Activated CD8-positive, alpha-beta memory T cell treated with anti-CD3 and anti-CD28 coated beads for 48 hours (primary cell): ENCODE measurements at regions not wholly inside any gene's neighbourhood (a gene's known extent, or its start where the extent isn't known, plus 50 kb on each side); places are given as distances from the start of the nearest gene placed in this dataset.
"Not testable (repeated sequence)": the region's sequence is repeated elsewhere in the genome, so short reads cannot be mapped to it uniquely, and the experiment has no call there.

ENCODE experiments used
- DNase-seq, 3 experiments: peaks; one replicate each; pipeline ENCODE4 v3.0.0-alpha.2; 2020; ENCODE audit warnings: low read depth in 2 of 3, low spot score in 2 of 3

DNA sequence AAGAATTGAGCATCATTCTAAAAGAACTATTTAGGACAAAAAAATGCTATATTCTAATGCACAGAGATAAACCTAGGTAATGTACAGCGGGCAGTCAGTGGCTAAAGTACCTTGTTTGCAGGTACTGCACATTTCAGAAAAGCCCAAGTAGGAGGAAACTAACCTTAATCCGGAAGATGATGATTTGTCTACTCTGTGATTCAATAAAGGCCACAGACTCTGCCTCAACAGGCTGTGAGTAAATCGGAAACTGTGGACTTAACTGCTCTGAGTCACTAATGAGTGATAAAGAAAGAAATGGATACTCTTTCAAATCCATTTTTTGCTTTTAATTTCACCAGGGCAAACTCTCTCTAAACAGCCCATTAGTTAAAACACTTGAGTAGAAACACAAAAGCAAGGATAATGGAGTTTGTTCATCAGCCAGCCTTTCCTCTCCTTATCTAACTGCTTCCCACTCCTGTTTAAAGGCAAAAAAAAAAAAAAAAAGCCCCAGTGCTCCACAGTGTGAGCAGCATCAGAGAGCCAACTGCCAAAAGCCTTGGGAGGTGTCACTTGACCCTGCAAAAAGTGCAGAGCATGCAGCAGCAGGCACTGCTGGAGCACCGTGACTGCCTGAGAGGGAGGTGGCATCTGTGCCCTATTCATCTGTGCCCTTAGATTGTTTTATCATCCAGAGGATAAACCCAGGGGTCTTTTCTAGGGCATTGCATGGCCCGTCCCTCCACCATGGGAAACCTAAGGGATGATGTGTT lies 187.7 kb downstream of the SATB1 start:
- DNase-seq, result no peak

DNA sequence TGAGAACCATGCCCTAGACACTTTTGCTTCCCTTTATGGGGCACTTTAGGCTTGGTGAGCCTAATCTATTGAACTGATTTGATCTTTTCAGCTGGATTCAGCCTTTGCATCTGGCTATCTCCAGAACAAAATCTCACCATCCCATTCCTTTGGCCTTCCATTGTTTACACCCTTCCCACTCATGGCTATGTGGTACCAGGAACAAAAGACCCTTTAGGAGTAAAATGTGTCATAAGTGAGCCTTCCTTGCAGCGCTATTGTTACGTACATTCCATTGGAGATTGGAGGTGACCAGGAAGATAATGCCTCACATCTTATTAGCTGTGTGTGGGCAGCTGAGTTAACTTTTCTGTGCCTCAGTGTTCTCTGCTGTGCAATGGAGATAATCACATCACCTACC lies 188.4 kb downstream of the SATB1 start:
- no peak for DNase-seq

DNA sequence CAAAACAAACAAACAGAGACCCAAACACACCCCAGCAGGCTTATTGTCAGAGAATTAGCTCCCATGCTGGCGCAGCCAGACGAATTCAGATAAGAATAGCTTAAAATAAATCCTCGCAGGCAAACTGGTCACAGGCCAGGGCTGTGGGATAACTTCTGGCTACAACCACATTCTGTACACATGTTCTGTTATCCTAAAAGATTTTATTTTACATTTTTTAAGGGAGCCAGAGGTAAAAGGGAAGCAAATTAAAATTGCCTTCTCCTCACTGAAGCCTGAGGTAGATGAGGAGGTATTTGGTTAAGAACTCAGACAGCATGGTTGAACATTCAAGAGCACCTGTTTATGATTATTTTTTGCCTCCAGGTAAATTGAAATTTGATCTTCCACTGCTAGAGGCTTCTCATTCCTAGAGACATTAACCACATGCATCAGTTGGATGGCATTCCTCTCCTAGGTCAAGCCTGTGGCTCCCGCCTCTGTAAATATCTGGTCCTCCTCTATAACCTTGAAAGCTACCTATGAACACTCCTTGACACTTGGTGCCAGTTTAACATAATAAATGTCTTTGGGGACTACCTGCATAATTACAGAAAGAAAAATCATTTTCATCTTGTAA lies 190.3 kb downstream of the SATB1 start:
- DNase-seq, result no peak

DNA sequence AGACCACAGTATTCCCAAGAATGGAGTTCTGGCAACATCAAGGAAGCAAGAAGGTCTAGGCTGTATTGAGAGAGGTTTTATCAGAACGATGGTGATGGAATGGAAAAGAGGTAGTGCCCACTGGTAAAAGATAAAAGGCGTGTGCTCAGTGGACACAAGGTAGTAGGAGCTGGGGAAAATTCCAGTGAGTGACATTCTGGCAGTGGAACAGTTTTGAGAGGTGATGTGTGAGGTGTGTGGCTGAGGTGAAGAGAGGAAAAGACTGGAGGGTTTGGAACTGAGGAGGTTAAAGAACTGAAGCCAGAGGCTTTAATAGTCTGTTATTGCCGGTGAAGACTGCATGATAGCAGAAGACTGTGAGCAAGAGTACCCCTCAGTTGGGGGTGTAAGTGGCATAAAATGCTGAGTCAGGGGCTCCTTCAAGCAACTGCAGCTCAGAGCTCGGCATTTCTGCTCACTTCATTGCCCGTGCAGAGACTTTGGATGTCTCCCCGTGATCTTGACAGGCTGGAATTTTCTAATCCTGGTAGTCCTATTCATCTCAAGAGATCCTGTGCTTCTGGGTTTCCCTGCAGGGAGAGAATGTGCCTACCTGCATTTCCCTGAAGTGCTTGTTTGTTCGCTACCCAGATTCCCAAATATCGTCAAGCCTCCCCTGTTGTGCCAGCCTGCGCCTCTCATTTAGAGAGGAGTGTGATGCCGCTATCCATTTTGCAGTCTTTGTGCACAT lies 191.0 kb downstream of the SATB1 start:
- DNase-seq, result no peak

DNA sequence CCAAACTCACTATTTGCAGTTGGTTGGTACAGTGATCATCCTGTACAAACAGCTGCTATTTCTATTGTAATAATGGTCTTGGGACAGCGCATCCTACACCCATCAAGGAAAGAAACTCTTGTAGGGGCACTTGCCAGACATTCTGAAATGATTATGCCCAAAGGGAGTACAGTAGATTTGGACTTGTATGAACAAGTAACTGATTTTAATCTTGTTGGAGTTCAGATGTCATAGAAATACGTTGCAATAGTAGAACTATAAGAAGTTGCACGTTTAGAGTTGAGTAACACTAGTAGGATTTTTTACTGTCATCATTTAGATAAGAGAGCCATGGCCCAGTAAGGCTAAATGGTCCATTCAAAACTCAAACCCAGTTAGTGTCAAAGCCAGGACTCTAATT lies 192.8 kb downstream of the SATB1 start:
- DNase-seq, result no peak

- no peak for DNase-seq
Observed at GRCh38 chr3:18228060-18228459, 197.1 kb downstream of the SATB1 start.

- DNase-seq, result no peak
Observed at GRCh38 chr3:18225709-18226108, 199.4 kb downstream of the SATB1 start.

- DNase-seq, result no peak
Observed at GRCh38 chr3:18224426-18224825, 200.7 kb downstream of the SATB1 start.

GRCh38 chr3:18223974-18224373 lies 201.2 kb downstream of the SATB1 start:
- DNase-seq, result no peak

DNA sequence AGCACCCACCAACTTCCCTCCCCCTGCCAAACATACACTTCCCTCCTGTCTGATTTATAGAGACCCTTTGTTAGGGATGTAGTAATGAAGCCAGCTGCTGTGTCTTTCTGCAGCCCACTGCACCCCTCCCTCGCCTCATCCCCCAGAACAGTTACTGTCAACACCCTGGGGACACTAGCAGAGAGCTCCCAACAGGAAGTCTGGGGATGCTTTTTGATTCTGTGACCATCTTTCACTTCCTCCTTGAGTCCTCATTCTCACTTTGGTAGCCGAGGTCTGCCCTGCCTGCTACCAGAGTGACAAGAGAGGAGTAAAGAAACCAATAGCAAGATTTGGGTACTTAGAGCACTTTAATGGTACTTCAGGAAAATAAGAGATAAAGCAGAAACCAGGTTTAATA lies 201.6 kb downstream of the SATB1 start:
- DNase-seq, result no peak

DNA sequence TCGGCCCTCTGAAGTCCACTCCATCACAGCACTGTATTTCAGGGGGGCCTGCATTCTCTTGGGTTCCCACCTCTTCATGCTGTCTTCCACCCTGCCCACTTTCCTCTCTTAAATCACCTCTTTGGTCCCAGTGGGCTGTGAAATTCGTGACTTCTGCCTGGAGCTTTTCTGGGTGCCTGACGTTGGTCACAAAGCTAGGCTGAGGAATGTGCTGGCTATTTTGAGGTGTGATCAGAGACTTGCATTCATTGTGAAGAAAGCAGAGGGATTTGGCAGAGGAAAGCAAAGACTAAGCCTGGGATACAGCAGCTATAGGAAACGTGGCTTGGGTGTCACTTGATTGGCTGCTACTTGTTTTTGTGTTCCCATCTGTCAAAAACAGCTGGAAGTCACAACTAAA lies 202.5 kb downstream of the SATB1 start:
- DNase-seq, result no peak

DNA sequence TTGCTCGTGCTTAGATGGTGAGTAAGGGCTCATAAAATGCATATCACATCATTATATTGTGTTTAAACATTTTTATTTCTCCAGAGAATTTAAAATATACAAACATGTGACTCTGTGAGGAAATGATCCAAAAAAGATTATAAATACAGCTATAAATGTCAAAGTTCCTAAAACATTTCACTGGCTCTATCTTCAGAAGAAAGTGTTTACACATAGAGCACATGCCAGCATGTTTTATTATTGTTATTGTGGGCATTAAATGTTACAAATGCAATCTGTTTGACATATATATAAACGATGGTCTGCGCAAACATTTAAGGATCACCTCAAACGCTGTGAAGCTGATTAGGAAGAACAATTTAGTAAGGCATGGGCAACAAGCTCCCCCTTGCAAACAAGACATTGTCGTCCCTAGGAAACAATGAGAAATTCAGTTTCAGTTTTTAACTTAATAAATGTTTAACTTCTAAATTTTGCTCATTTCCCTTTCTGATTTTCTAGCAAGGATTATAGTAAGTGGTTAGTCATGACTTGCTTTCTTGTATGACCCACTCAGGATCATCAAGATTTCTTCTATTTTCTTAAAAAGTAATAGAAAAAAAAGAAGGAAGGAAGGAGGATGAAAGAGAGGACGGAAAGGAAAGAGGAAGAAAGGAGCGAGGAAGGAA lies 207.5 kb downstream of the SATB1 start:
- no peak for DNase-seq

DNA sequence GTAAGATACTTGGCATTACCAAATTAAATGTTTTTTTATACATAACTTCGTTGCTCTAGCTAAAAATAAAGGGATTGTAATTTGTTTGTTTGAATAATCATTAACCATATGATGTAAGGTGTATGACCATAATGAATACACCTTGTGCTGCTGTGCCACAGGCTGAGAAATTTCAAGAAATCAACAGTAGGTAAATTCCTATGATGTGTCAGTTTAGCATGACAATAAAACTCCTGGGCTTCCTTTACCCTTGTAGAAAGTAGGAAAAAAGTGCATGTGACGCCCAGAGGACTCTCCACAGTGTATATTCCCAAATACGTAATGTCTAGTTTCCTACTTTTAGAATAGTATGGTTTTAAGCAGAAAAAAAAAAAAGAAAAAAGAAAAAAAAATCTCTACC lies 208.1 kb downstream of the SATB1 start:
- no peak for DNase-seq

- DNase-seq, result no peak
Observed at GRCh38 chr3:18215639-18216038, 209.5 kb downstream of the SATB1 start.

DNA sequence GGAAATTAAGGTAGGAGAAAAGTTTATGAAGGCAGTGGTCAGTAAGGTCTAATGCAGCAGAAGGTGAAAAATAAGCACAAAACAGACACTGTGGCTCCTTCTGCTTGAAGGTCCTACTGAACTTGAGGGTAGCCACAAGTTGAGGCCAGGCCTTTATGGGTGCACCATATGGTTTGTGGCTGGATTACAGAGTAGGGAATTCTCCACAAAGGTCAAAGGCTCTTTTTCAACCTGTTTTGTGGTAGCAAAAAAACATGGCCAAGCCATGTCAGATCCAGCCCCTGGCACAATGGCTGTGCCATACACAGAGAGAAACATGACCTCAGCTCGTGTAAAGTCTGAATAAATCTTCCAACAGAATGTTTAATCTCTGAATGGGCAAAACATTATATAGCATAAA lies 214.0 kb downstream of the SATB1 start:
- DNase-seq, result no peak

GRCh38 chr3:18208856-18209255 lies 216.3 kb downstream of the SATB1 start:
- no peak for DNase-seq

DNA sequence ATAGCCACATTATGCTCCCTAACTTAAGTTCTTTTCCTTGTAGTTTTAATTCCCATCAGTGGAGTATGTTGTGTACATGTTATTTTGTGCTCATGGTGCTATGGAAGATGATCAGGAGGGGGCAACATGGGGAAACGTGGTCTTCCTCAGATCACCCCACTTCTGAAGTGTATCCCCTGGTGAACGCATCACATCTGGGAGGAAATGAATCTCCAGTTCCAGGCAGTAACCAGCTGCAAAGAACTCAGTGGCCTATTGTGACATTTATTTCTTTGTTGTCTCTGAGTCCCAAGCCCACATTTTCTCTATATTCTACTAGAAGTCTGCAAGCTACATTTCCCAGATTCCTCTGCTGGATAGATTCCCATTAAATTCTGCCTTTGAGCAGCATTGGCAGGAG lies 217.0 kb downstream of the SATB1 start:
- DNase-seq, result no peak

GRCh38 chr3:18207226-18207625 lies 217.9 kb downstream of the SATB1 start:
- DNase-seq, result no peak

- DNase-seq, result not testable (repeated sequence)
Observed at GRCh38 chr3:18205701-18206100, 219.4 kb downstream of the SATB1 start.

DNA sequence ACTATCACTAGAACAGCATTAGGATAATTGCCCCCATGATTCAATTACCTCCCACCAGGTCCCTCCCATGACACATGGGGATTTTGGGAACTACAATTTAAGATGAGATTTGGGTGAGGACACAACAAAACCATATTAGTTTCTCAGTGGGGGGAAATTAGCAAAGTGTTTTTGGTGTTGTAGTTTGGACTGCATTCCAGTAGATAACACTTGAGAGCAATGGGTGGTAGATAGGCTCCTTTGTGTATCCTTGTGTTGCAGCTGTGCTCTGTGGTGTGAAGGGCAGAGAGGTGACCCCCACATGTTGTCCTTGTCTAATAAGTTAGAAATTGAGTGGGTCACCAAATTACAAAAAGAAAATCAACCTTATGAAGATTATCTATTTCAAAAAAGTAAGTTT lies 223.8 kb downstream of the SATB1 start:
- no peak for DNase-seq

DNA sequence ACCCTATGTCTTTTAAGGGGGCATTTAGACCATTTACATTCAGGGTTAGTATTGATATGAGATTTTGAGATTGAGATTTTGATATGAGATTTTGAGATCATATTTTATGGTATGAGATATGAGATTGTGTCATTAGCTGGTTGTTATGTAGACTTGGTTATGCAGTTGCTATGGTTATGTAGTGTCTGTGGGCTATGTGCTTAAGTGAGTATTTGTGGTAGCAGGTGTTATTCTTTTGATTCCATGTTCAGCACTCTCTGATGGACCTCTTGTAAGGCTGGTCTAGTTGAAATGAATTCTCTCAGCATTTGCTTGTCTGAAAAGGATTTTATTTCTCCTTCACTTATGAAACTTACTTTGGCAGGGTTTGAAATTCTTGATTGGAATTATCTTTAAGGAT lies 225.4 kb downstream of the SATB1 start:
- no peak for DNase-seq

DNA sequence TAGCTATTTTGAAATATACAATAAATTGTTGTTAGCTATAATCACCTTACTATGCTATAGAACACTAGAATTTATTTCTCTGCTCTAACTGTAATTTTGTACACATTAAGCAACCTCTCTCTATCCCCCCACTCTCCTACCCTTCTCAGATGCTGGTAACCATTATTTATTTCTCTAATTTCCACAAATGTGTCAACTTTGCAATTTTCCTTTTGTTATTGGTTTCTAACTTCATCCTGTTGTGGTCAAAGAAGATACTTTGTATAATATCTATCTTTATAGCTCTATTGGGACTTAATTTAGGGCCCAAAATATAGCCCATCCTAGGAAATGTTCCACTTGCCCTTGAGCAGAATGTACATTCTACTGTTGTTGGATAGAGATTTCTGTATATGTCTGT lies 229.3 kb downstream of the SATB1 start:
- DNase-seq, result no peak
